ENCODE measurements at regions not wholly inside any gene's neighbourhood (a gene's known extent, or its start where the extent isn't known, plus 50 kb on each side); places are given as distances from the start of the nearest gene placed in this dataset.

DNA sequence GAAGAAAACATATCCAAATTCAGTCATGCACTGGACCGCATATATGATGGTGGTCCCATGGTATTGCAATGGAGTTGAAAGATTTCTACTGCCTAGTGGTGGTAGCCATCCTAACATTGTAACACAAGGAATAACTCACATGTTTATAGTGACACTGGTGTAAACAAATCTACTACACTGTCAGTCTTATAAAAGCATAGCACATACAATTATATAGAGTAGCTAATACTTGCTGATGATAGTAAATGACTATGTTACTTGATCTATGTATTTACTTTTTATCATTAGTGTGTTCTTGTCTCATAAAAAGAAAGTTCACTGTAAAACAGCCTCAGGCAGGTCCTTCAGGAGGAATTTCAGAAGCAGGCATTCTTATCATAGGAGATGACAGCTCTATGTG is 96.0 kb upstream of the CDIN1 start:
- TF ChIP-seq POLR2AphosphoS5 (IDR thresholded peaks at IDR 0.05) (no peak), POLR2A (IDR thresholded peaks at IDR 0.05) (no peak), EP300 (IDR thresholded peaks at IDR 0.05) (no peak)
- TF ChIP-seq, protein P1, sequence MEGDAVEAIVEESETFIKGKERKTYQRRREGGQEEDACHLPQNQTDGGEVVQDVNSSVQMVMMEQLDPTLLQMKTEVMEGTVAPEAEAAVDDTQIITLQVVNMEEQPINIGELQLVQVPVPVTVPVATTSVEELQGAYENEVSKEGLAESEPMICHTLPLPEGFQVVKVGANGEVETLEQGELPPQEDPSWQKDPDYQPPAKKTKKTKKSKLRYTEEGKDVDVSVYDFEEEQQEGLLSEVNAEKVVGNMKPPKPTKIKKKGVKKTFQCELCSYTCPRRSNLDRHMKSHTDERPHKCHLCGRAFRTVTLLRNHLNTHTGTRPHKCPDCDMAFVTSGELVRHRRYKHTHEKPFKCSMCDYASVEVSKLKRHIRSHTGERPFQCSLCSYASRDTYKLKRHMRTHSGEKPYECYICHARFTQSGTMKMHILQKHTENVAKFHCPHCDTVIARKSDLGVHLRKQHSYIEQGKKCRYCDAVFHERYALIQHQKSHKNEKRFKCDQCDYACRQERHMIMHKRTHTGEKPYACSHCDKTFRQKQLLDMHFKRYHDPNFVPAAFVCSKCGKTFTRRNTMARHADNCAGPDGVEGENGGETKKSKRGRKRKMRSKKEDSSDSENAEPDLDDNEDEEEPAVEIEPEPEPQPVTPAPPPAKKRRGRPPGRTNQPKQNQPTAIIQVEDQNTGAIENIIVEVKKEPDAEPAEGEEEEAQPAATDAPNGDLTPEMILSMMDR (IDR thresholded peaks at IDR 0.05), result no peak
- Histone ChIP-seq H3K36me3 (no peaks in the 10 kb centered on the region), H3K4me1 (no peaks in the 10 kb centered on the region), H3K4me3 (no peak overlapping the region), H3K9me3 (no peaks in the 10 kb centered on the region), H3K27me3 (no peaks in the 10 kb centered on the region), H3K27ac (no peak overlapping the region)
- 100% methylated on average over 1 of the region's 1 CpG for WGBS, 2 donors (ENCODE audit: low coverage in 1 of 2)
- no peak for ATAC-seq

- TF ChIP-seq, protein P1 (IDR thresholded peaks at IDR 0.05), result no peak
- TF ChIP-seq POLR2A (IDR thresholded peaks at IDR 0.05), result no peak
- no peak for TF ChIP-seq POLR2AphosphoS5 (IDR thresholded peaks at IDR 0.05)
- TF ChIP-seq EP300 (IDR thresholded peaks at IDR 0.05), result no peak
- no peak for ATAC-seq
- no peaks in the 10 kb centered on the region for H3K36me3 ChIP-seq
- no peaks in the 10 kb centered on the region for H3K4me1 ChIP-seq
- no peaks in the 10 kb centered on the region for H3K9me3 ChIP-seq
- no peak overlapping the region for H3K27ac ChIP-seq
- H3K27me3 ChIP-seq, result no peaks in the 10 kb centered on the region
- 62 to 92% methylated on average over 2 of the region's 2 CpGs for WGBS, 2 donors (ENCODE audit: low coverage in 1 of 2)
- H3K4me3 ChIP-seq, result no peak overlapping the region
Observed at GRCh38 chr15:36484038-36484778, 95.2 kb upstream of the CDIN1 start.

GRCh38 chr15:36491912-36492311 is 87.5 kb upstream of the CDIN1 start:
- Histone ChIP-seq H3K4me1 (no peaks in the 10 kb centered on the region), H3K9me3 (no peaks in the 10 kb centered on the region), H3K27ac (no peak overlapping the region), H3K36me3 (no peaks in the 10 kb centered on the region), H3K27me3 (no peaks in the 10 kb centered on the region), H3K4me3 (no peak overlapping the region)
- 88 to 93% methylated on average over 3 to 4 of the region's 4 CpGs for WGBS, 2 donors (ENCODE audit: low coverage in 1 of 2)
- no peak for ATAC-seq
- TF ChIP-seq POLR2A (IDR thresholded peaks at IDR 0.05), result no peak
- TF ChIP-seq EP300 (IDR thresholded peaks at IDR 0.05), result no peak
- no peak for TF ChIP-seq POLR2AphosphoS5 (IDR thresholded peaks at IDR 0.05)

- H3K4me1 ChIP-seq, result peaks cover 0 to 23% (median 0%) of the 10 kb centered on the region in 3 donors
- ATAC-seq, result no peak
- no peak overlapping the region for H3K4me3 ChIP-seq
- WGBS, 2 donors (ENCODE audit: low coverage in 1 of 2), result 65 to 82% methylated on average over 9 of the region's 9 CpGs
- H3K27me3 ChIP-seq, result no peaks in the 10 kb centered on the region
- H3K36me3 ChIP-seq, result no peaks in the 10 kb centered on the region
- no peaks in the 10 kb centered on the region for H3K9me3 ChIP-seq
- no peak for TF ChIP-seq EP300 (IDR thresholded peaks at IDR 0.05)
- TF ChIP-seq POLR2A (IDR thresholded peaks at IDR 0.05), result no peak
- TF ChIP-seq POLR2AphosphoS5 (IDR thresholded peaks at IDR 0.05), result no peak
- TF ChIP-seq, protein P1 (IDR thresholded peaks at IDR 0.05), result no peak
- no peak overlapping the region for H3K27ac ChIP-seq
Observed at GRCh38 chr15:36495456-36495991, 83.9 kb upstream of the CDIN1 start.

- 64 to 70% methylated on average over 4 of the region's 4 CpGs for WGBS, 2 donors (ENCODE audit: low coverage in 1 of 2)
- Histone ChIP-seq H3K27ac (no peak overlapping the region), H3K27me3 (no peaks in the 10 kb centered on the region), H3K9me3 (no peaks in the 10 kb centered on the region), H3K4me3 (no peak overlapping the region), H3K36me3 (no peaks in the 10 kb centered on the region), H3K4me1 (peaks cover 0 to 34% (median 0%) of the 10 kb centered on the region in 3 donors)
- TF ChIP-seq POLR2AphosphoS5 (IDR thresholded peaks at IDR 0.05), result no peak
- TF ChIP-seq EP300 (IDR thresholded peaks at IDR 0.05), result no peak
- no peak for TF ChIP-seq POLR2A (IDR thresholded peaks at IDR 0.05)
- TF ChIP-seq, protein P1 (IDR thresholded peaks at IDR 0.05), result no peak
- ATAC-seq, result no peak
Observed at GRCh38 chr15:36497901-36498300, 81.5 kb upstream of the CDIN1 start.

All from gastroesophageal sphincter (tissue), 4 donors.